Islet of Langerhans (tissue), 1 donor: ENCODE measurements at regions not wholly inside any gene's neighbourhood (a gene's known extent, or its start where the extent isn't known, plus 50 kb on each side); places are given as distances from the start of the nearest gene placed in this dataset.
"Not testable (repeated sequence)": the region's sequence is repeated elsewhere in the genome, so short reads cannot be mapped to it uniquely, and the experiment has no call there.

ENCODE experiments used
- FAIRE-seq: peaks from one replicate; lab custom pipeline; 2011; peaks lifted over from hg19 to GRCh38; lab: Jason Lieb, UNC

- FAIRE-seq = no peak
Measured at GRCh38 chr11:41519696-41520095, 60.2 kb upstream of the LRRC4C start.

- no peak for FAIRE-seq
Measured at GRCh38 chr11:41522391-41522790, 62.9 kb upstream of the LRRC4C start.

DNA sequence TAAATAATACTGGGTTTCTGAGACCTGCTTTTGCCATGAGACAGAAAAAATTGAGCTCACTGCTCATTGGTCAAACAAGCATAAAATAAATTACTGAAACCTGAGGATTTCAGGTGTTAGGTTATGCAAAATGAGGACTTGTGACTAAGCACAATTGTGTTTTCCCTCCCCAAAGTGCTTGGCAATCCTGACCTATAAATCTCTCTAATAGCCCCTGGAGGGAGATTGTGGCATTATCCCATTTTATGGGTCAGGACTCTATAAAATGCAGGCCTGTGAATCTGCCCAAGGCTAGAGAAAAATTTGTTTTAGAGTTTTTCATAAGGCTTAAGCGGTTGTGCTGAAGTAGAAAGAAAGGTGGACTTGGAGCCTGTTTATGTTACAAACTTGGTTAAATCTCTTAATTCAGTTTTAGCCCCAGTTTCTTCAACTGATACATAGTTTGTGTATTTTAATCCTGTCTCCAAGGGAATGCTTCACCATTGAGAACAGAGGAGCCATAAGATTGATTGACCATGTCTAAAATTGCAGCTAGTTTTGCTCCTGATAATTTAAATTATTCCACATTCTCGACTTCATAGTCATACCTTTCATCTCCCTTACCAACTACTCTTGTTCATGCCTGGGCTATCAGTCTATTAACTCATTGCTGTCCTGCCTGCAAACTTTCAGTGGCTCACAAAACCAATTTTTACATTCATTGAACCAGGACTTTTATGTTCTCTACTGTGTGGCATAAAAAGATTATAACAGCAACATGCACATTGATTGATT is 63.6 kb upstream of the LRRC4C start:
- no peak for FAIRE-seq

GRCh38 chr11:41527530-41527929 is 68.1 kb upstream of the LRRC4C start:
- no peak for FAIRE-seq

GRCh38 chr11:41532413-41532812 is 73.0 kb upstream of the LRRC4C start:
- no peak for FAIRE-seq

- no peak for FAIRE-seq
Measured at GRCh38 chr11:41533761-41534160, 74.3 kb upstream of the LRRC4C start.

DNA sequence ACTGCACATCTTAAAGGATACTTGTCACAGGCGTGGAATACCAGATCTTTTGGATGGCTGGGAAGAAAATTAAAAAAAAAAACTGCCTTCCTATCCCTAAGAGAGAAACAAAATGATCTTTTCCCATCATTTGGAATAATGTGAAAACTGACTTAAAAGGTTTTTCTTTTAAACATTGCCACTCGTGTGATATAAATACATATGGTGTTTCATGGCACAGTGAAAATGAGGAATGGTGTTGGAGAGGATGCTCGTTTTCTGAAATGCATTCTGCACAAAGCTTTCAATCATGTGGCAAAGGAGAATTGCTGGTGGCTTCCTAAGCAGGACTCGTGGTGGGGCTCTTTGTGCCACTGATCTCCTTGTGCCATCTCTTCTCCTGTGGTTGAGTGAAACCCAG is 74.9 kb upstream of the LRRC4C start:
- FAIRE-seq = no peak

GRCh38 chr11:41534861-41535260 is 75.4 kb upstream of the LRRC4C start:
- no peak for FAIRE-seq

DNA sequence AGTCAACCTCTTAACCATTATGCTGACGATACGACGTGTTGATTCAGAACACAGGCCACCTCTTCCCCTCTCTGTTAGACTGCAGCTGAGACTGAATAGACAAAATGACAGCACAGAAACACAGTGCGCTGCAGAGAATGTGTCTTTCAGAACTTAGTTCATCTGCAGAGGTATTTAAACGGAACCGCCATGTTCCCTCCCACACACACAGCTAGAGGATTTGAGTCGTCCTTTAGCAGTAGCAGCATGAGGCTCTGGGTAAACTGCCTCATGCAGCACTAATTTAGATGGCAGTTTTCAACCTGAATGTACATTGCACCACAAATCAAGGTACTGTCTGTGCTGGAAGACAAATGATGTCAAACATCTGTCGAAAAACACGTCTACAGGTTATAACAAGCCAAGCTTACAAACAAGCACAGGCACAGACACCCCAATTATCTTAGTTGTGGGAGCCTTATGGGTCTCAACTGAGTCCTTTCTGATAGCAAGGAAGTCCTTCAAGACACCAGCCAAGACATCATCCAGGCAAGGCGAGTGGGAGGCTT is 76.6 kb upstream of the LRRC4C start:
- no peak for FAIRE-seq

DNA sequence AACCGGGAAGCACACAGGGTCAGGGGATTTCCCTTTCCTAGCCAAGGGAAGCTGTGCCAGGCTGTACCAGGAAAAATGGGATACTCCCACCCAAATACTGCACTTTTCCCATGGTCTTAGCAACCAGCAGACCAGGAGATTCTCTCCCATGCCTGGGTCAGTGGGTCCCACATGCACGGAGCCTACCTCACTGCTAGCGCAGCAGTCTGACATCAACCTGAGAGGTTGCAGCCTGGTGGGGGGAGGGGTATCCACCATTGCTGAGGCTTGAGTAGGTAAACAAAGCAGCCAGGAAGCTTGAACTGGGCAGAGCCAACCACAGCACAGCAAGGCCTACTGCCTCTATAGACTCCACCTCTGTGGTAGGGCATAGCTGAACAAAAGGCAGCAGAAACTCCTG is 85.5 kb upstream of the LRRC4C start:
- not testable (repeated sequence) for FAIRE-seq

DNA sequence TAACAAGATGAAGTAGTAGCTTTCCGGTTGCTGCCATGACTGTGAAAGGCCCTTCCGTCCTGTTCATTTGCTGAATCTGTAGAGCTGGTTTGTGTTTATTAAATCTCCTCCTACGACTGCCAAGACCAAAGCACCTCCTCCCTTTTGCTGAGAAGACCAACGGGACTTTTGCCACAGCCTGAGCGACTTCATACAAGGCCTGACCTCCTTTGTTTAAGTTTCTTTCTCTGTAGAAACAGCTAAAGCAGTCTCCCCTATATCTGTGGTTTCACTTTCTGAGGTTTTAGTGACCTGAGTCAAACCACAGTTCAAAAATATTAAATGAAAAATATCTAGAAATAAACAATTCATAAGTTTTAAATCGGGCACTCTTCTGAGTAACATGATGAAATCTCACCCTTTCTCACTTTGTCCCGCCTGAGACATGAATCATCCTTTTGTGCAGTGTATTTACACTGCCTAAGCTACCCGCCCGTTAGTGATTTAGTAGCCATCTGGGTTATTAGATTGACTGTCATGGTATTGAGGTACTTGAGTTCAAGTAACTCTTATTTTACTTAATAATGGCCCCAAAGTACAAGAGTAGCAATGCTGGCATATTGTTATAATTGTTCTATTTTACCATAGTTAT is 119.1 kb upstream of the LRRC4C start:
- no peak for FAIRE-seq

GRCh38 chr11:41579546-41579945 is 120.1 kb upstream of the LRRC4C start:
- no peak for FAIRE-seq

DNA sequence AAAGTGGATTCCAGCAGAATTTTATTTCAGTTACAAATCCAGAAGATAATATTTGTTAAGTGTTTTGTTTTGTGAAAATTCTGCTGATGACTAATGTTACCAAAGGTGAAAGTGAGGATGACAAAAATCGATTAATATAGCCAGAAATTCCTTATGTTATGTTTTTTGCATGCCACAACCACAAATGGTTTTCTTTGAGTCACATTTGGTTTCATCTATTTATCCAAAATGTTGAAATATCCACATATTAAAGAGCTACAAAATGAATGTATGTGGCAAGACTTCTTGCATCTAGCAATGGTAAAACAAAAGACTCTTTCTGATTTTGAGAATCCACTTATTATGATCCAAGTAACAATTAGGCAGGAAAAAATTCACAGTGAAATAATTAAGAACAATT is 150.1 kb upstream of the LRRC4C start:
- FAIRE-seq = no peak

GRCh38 chr11:41612415-41612814 is 153.0 kb upstream of the LRRC4C start:
- FAIRE-seq = no peak

GRCh38 chr11:41613326-41613725 is 153.9 kb upstream of the LRRC4C start:
- FAIRE-seq = no peak

DNA sequence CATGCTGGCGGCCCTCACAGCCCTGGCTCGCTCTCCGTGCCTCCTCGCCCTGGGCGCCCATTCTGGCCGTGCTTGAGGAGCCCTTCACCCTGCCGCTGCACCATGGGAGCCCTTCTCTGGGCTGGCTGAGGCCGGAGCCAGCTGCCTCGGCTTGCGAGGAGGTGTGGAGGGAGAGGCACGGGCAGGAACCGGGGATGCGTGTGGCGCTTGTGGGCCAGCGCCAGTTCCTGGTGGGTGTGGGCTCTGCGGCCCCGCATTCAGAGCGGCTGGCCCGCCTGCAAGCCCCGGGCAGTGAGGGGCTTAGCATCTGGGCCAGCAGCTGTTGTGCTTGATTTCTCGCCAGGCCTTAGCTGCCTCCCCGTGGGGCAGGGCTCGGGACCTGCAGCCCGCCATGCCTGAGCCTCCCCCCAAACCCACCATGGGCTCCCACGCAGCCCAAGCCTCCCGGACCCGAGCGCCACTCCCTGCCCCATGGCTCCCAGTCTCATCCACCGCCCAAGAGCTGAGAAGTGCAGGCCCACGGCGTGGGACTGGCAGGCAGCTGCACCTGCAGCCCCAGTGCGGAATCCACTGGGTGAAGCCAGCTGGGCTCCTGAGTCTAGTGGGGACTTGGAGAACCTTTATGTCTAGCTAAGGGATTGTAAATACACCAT is 163.4 kb upstream of the LRRC4C start:
- no peak for FAIRE-seq

- FAIRE-seq = no peak
Measured at GRCh38 chr11:41659985-41660384, 200.5 kb upstream of the LRRC4C start.

DNA sequence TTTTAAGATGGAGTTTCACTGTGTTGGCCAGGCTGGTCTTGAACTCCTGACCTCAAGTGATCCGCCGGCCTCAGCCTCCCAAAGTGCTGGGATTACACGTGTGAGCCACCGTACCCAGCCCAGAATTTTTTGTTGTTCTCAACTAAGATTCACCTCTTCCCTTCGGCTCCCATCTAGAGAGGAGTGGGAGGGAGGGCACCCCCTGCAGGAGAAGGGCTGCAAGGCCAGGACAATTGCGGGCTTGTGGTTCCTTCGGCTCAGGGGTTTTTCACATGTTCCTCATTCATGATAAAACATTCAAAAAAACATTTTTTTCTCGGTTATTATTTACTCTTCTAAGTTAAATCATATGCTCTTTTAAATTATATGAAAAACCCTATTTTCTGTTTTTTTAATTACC is 201.1 kb upstream of the LRRC4C start:
- FAIRE-seq = no peak

GRCh38 chr11:41665441-41666360 is 206.2 kb upstream of the LRRC4C start:
- no peak for FAIRE-seq

DNA sequence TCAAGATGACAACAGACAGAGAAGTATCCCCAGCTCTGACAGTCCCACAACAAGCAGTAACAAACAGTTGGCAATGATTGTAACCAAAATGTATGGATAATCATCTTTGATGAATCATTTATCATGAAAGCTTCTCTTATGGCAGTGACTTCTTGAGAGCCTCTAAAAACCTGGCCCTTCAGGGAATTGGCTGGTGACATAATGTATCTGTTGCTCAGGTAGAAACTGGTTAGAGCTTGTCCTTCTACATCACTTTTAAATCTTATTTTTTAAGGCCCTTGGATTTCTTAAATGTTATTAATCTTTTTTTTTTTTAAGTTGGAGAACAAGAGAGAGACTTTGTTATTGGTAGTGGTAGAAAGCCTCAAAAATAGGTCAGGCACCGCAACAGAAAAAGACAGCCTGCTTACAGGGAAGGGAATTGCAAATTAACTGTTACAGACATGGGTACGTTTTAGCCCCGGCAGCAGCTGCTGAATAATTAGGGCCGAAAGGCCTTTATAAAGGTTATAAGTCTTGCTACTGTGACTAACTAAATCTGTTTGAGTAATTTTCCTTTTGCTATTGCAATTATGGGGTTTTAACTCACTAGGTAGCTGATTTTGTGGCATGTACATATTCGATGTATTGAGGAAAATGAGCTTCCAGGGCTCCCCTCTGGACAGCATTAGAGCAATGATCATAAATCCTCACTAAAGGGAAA is 207.7 kb upstream of the LRRC4C start:
- FAIRE-seq = no peak

DNA sequence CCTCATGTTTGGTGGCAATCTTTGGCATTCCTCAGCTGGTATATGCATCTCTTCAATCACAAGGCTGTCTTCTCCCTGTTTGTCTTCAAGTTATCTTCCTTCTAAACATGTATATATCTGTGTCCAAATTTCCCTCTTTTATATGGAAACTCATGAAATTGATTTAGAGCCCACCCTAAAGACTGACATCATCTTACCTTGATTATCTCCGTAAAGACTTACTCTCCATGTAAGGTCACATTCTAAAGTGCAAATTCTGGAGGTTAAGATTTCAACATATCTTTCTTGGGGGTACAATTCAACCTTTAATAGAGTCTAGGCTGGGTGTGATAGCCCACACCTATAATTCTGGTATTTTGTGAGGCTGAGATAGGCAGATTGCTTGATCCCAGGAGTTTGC is 215.8 kb upstream of the LRRC4C start:
- FAIRE-seq = no peak

GRCh38 chr11:41713030-41713429 is 253.6 kb upstream of the LRRC4C start:
- FAIRE-seq = no peak
